Liver (tissue), 8 donors: ENCODE measurements at regions not wholly inside any gene's neighbourhood (a gene's known extent, or its start where the extent isn't known, plus 50 kb on each side); places are given as distances from the start of the nearest gene placed in this dataset.

Experiments
- DNase-seq: peaks from one replicate; pipeline ENCODE4 v3.0.0-alpha.2; 2017; ENCODE audit warnings: low spot score
- H3K27ac ChIP-seq, 2 donors: one replicate each; pipeline ENCODE4 v1.7.0; 2013; ENCODE audit warnings: inconsistent platforms in 2 of 2, low read length in 2 of 2, control low read depth in 1 of 2, low read depth in 1 of 2, mild to moderate bottlenecking in 1 of 2
- H3K27me3 ChIP-seq, 4 donors: one replicate each; pipeline versions ENCODE4 v1.6.1 to v1.7.0; 2013; ENCODE audit warnings: low read length in 3 of 4, inconsistent platforms in 1 of 4, mild to moderate bottlenecking in 1 of 4, moderate library complexity in 1 of 4; ENCODE audit not compliant: control insufficient read depth in 4 of 4, insufficient read depth in 4 of 4
- H3K36me3 ChIP-seq, 4 donors: one replicate each; pipeline versions ENCODE4 v1.6.1 to v1.7.0; 2013; ENCODE audit warnings: low read length in 3 of 4, mild to moderate bottlenecking in 3 of 4, low read depth in 1 of 4, moderate library complexity in 1 of 4; ENCODE audit not compliant: control insufficient read depth in 4 of 4, insufficient read depth in 3 of 4
- H3K4me1 ChIP-seq, 4 donors: one replicate each; pipeline versions ENCODE4 v1.6.1 to v1.7.0; 2013; ENCODE audit warnings: low read length in 3 of 4, mild to moderate bottlenecking in 3 of 4, moderate library complexity in 1 of 4; ENCODE audit not compliant: control insufficient read depth in 4 of 4, insufficient read depth in 4 of 4
- H3K4me3 ChIP-seq, 3 donors: one replicate each; pipeline versions ENCODE4 v1.6.1 to v1.7.0; 2013; ENCODE audit warnings: low read length in 3 of 3, control low read depth in 1 of 3, low read depth in 1 of 3, mild to moderate bottlenecking in 1 of 3
- H3K9ac ChIP-seq, 2 donors: one replicate each; pipeline ENCODE4 v1.7.0; 2013; ENCODE audit warnings: low read length in 2 of 2, mild to moderate bottlenecking in 2 of 2, moderate library complexity in 2 of 2, control low read depth in 1 of 2, low read depth in 1 of 2
- H3K9me3 ChIP-seq, 4 donors: one replicate each; pipeline versions ENCODE4 v1.6.1 to v1.7.0; 2013; ENCODE audit warnings: low read length in 3 of 4; ENCODE audit not compliant: control insufficient read depth in 4 of 4
- EGR1 ChIP-seq, 2 donors: IDR thresholded peaks; 2 replicates each; pipeline ENCODE4 v1.6.1; 2016 to 2018; ENCODE audit warnings: antibody characterized with exemption in 2 of 2, low read depth in 2 of 2
- FOXA1 ChIP-seq: IDR thresholded peaks from 2 replicates; pipeline ENCODE4 v1.6.1; 2016; ENCODE audit warnings: antibody characterized with exemption
- FOXA2 ChIP-seq: IDR thresholded peaks from 2 replicates; pipeline ENCODE4 v1.6.1; 2016; ENCODE audit warnings: antibody characterized with exemption
- GABPA ChIP-seq, 2 donors: IDR thresholded peaks in 1 of 2; conservative IDR thresholded peaks in 1 of 2; 2 replicates each; pipeline ENCODE4 v1.6.1; 2016; ENCODE audit warnings: antibody characterized with exemption in 2 of 2, mild to moderate bottlenecking in 1 of 2, moderate library complexity in 1 of 2
- HNF4A ChIP-seq, 2 donors: conservative IDR thresholded peaks; 2 replicates each; pipeline ENCODE4 v1.6.1; 2016; ENCODE audit warnings: antibody characterized with exemption in 2 of 2, mild to moderate bottlenecking in 2 of 2
- HNF4G ChIP-seq: IDR thresholded peaks from 2 replicates; pipeline ENCODE4 v1.6.1; 2016; ENCODE audit warnings: antibody characterized with exemption
- JUND ChIP-seq, 2 donors: IDR thresholded peaks; 2 replicates each; pipeline ENCODE4 v1.6.1; 2016; ENCODE audit warnings: antibody characterized with exemption in 2 of 2
- MAX ChIP-seq: IDR thresholded peaks from 2 replicates; pipeline ENCODE4 v1.6.1; 2016; ENCODE audit warnings: antibody characterized with exemption
- NR2F2 ChIP-seq: IDR thresholded peaks from 2 replicates; pipeline ENCODE4 v1.6.1; 2016; ENCODE audit warnings: antibody characterized with exemption
- RAD21 ChIP-seq, 2 donors: IDR thresholded peaks; 2 replicates each; pipeline ENCODE4 v1.6.1; 2016; ENCODE audit warnings: antibody characterized with exemption in 2 of 2, mild to moderate bottlenecking in 2 of 2
- RXRA ChIP-seq, 2 donors: IDR thresholded peaks; 2 replicates each; pipeline ENCODE4 v1.6.1; 2017 to 2018; ENCODE audit warnings: antibody characterized with exemption in 2 of 2, mild to moderate bottlenecking in 1 of 2
- SP1 ChIP-seq: IDR thresholded peaks from 2 replicates; pipeline ENCODE4 v1.6.1; 2018; ENCODE audit warnings: antibody characterized with exemption, mild to moderate bottlenecking
- TAF1 ChIP-seq: conservative IDR thresholded peaks from 2 replicates; pipeline ENCODE4 v1.6.1; 2016; ENCODE audit warnings: antibody characterized with exemption, mild to moderate bottlenecking
- YY1 ChIP-seq: IDR thresholded peaks from 2 replicates; pipeline ENCODE4 v1.6.1; 2016; ENCODE audit warnings: antibody characterized with exemption, mild to moderate bottlenecking
- WGBS: extraction: QIAGEN DNeasy Blood & Tissue Kit; methylation state at CpG from one replicate; pipeline ENCODE4 v1.1.7; 2013; 5-methylcytosine and 5-hydroxymethylcytosine counted together
- TF ChIP-seq, protein P1 (sequence below): IDR thresholded peaks from 2 replicates; pipeline ENCODE4 v1.6.1; 2016; ENCODE audit warnings: antibody characterized with exemption
- TF ChIP-seq, protein P2 (sequence below): IDR thresholded peaks from 2 replicates; pipeline ENCODE4 v1.6.1; 2016; ENCODE audit warnings: antibody characterized with exemption
- TF ChIP-seq, protein P3 (sequence below): IDR thresholded peaks from 2 replicates; pipeline ENCODE4 v1.6.1; 2016; ENCODE audit warnings: antibody characterized with exemption, mild to moderate bottlenecking
- TF ChIP-seq, protein P4 (sequence below): fragments of 150-350 bp; IDR thresholded peaks from 2 replicates; pipeline ENCODE4 v1.5.1; 2017; ENCODE audit warnings: improper control_type of control experiment, low read depth, low read length; ENCODE audit not compliant: missing input control
- donor health status: healthy.
- donor health status: healthy.
- donor health status: healthy.
- donor health status: healthy.
- donor health status: healthy.

DNA sequence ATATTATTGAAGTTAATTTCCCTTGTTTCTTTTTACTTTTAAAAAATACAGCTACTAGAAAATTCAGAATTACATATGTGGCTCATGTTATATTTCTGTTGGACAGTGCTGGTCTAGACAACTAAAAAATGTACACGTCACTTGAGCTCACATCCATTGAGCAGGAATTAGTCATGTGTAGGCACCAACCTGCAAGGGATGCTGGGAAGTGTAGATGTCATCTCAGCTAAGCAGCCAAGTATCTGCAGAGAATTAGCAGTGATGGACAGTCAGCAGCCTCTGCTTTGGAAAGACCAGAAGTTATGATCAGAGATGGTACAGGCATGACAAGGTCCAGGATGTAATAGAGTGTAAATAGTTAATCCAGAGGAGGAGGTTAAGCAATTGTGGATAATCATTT lies 87.1 kb upstream of the HS3ST2 start:
- Histone ChIP-seq H3K4me3 (no peak overlapping the region), H3K27me3 (peaks cover 0 to 3% (median 0%) of the 10 kb centered on the region in 4 donors), H3K4me1 (no peaks in the 10 kb centered on the region), H3K36me3 (no peaks in the 10 kb centered on the region), H3K9me3 (no peaks in the 10 kb centered on the region), H3K27ac (no peak overlapping the region), H3K9ac (no peak overlapping the region)
- no peak for TF ChIP-seq JUND (IDR thresholded peaks at IDR 0.05)
- no peak for TF ChIP-seq FOXA2
- no peak for TF ChIP-seq RXRA (IDR thresholded peaks at IDR 0.05)
- no peak for TF ChIP-seq RAD21 (IDR thresholded peaks at IDR 0.05)
- TF ChIP-seq, protein P1, sequence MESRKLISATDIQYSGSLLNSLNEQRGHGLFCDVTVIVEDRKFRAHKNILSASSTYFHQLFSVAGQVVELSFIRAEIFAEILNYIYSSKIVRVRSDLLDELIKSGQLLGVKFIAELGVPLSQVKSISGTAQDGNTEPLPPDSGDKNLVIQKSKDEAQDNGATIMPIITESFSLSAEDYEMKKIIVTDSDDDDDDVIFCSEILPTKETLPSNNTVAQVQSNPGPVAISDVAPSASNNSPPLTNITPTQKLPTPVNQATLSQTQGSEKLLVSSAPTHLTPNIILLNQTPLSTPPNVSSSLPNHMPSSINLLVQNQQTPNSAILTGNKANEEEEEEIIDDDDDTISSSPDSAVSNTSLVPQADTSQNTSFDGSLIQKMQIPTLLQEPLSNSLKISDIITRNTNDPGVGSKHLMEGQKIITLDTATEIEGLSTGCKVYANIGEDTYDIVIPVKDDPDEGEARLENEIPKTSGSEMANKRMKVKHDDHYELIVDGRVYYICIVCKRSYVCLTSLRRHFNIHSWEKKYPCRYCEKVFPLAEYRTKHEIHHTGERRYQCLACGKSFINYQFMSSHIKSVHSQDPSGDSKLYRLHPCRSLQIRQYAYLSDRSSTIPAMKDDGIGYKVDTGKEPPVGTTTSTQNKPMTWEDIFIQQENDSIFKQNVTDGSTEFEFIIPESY = no peak
- no peak for TF ChIP-seq HNF4G
- TF ChIP-seq NR2F2 = no peak
- TF ChIP-seq GABPA (IDR thresholded peaks at IDR 0.05 in 1 of 2, conservative IDR thresholded peaks at IDR 0.05 in 1 of 2) = no peak
- DNase-seq = no peak
- WGBS = 75% methylated on average over 1 of the region's 1 CpG

GRCh38 chr16:22727285-22728166 lies 86.4 kb upstream of the HS3ST2 start:
- TF ChIP-seq, protein P1 = no peak
- TF ChIP-seq RAD21 (IDR thresholded peaks at IDR 0.05) (no peak), GABPA (IDR thresholded peaks at IDR 0.05 in 1 of 2, conservative IDR thresholded peaks at IDR 0.05 in 1 of 2) (no peak), YY1 (no peak), FOXA2 (no peak), HNF4A (conservative IDR thresholded peaks at IDR 0.05) (no peak), FOXA1 (no peak), NR2F2 (no peak), EGR1 (IDR thresholded peaks at IDR 0.05; ENCODE audit: low read depth in 2 of 2) (no peak), JUND (IDR thresholded peaks at IDR 0.05) (no peak), SP1 (no peak), RXRA (IDR thresholded peaks at IDR 0.05) (no peak), HNF4G (no peak), MAX (no peak), TAF1 (no peak)
- TF ChIP-seq, protein P2, sequence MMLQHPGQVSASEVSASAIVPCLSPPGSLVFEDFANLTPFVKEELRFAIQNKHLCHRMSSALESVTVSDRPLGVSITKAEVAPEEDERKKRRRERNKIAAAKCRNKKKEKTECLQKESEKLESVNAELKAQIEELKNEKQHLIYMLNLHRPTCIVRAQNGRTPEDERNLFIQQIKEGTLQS = no peak
- TF ChIP-seq, protein P3, sequence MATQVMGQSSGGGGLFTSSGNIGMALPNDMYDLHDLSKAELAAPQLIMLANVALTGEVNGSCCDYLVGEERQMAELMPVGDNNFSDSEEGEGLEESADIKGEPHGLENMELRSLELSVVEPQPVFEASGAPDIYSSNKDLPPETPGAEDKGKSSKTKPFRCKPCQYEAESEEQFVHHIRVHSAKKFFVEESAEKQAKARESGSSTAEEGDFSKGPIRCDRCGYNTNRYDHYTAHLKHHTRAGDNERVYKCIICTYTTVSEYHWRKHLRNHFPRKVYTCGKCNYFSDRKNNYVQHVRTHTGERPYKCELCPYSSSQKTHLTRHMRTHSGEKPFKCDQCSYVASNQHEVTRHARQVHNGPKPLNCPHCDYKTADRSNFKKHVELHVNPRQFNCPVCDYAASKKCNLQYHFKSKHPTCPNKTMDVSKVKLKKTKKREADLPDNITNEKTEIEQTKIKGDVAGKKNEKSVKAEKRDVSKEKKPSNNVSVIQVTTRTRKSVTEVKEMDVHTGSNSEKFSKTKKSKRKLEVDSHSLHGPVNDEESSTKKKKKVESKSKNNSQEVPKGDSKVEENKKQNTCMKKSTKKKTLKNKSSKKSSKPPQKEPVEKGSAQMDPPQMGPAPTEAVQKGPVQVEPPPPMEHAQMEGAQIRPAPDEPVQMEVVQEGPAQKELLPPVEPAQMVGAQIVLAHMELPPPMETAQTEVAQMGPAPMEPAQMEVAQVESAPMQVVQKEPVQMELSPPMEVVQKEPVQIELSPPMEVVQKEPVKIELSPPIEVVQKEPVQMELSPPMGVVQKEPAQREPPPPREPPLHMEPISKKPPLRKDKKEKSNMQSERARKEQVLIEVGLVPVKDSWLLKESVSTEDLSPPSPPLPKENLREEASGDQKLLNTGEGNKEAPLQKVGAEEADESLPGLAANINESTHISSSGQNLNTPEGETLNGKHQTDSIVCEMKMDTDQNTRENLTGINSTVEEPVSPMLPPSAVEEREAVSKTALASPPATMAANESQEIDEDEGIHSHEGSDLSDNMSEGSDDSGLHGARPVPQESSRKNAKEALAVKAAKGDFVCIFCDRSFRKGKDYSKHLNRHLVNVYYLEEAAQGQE = no peak
- TF ChIP-seq, protein P4, sequence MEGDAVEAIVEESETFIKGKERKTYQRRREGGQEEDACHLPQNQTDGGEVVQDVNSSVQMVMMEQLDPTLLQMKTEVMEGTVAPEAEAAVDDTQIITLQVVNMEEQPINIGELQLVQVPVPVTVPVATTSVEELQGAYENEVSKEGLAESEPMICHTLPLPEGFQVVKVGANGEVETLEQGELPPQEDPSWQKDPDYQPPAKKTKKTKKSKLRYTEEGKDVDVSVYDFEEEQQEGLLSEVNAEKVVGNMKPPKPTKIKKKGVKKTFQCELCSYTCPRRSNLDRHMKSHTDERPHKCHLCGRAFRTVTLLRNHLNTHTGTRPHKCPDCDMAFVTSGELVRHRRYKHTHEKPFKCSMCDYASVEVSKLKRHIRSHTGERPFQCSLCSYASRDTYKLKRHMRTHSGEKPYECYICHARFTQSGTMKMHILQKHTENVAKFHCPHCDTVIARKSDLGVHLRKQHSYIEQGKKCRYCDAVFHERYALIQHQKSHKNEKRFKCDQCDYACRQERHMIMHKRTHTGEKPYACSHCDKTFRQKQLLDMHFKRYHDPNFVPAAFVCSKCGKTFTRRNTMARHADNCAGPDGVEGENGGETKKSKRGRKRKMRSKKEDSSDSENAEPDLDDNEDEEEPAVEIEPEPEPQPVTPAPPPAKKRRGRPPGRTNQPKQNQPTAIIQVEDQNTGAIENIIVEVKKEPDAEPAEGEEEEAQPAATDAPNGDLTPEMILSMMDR = no peak
- Histone ChIP-seq H3K27ac (no peak overlapping the region), H3K9ac (no peak overlapping the region), H3K27me3 (peaks cover 0 to 3% (median 0%) of the 10 kb centered on the region in 4 donors), H3K4me1 (no peaks in the 10 kb centered on the region), H3K36me3 (no peaks in the 10 kb centered on the region), H3K9me3 (no peaks in the 10 kb centered on the region), H3K4me3 (no peak overlapping the region)
- 62% methylated on average over 10 of the region's 10 CpGs for WGBS
- no peak for DNase-seq
